PC-3 (cell line): ENCODE measurements at regions not wholly inside any gene's neighbourhood (a gene's known extent, or its start where the extent isn't known, plus 50 kb on each side); places are given as distances from the start of the nearest gene placed in this dataset.

Source experiments
- ATAC-seq: fragments of 200-7000 bp; cut with Tn5 transposase; 2 replicates; pipeline ENCODE4 v1.9.1; 2020; ENCODE audit warnings: mild to moderate bottlenecking, moderate library complexity
- BruUV-seq: library from RNA; stranded (reverse); fragments of 400-500 nt; replicated peaks from 2 replicates; lab custom pipeline; 2021; lab: Mats Ljungman, UMichigan
- CTCF ChIA-PET: fragments of 300-600 bp; sonication (Branson Sonifier 250); formaldehyde crosslinking; loops from one replicate; lab custom pipeline; 2022; ENCODE audit warnings: antibody characterized with exemption; lab: Charles Lee
- POLR2A ChIA-PET: fragments of 300-600 bp; sonication (Branson Sonifier 250); formaldehyde crosslinking; loops from one replicate; lab custom pipeline; 2022; ENCODE audit warnings: antibody characterized with exemption; ENCODE audit not compliant: unreplicated experiment; lab: Charles Lee
- DNase-seq: peaks from one replicate; pipeline ENCODE4 v3.0.0-alpha.2; 2015
- H2AFZ ChIP-seq: fragments of 300-600 bp; sonication (generic); 2 replicates; pipeline ENCODE4 v1.6.0; 2016; ENCODE audit warnings: antibody characterized with exemption, low read length
- H3F3A ChIP-seq: fragments of 300-600 bp; sonication (generic); one replicate; pipeline ENCODE4 v1.6.0; 2017; ENCODE audit warnings: antibody characterized with exemption, low read length, control low read depth, mild to moderate bottlenecking; ENCODE audit not compliant: unreplicated experiment
- H3K27ac ChIP-seq: fragments of 300-600 bp; sonication (generic); 2 replicates; pipeline ENCODE4 v1.5.1; 2016; ENCODE audit warnings: mild to moderate bottlenecking, low read length
- H3K27me3 ChIP-seq: fragments of 300-600 bp; sonication (generic); 2 replicates; pipeline ENCODE4 v1.6.1; 2016; ENCODE audit warnings: low read length, mixed read lengths
- H3K36me3 ChIP-seq: fragments of 300-600 bp; sonication (generic); 2 replicates; pipeline ENCODE4 v1.6.1; 2016; ENCODE audit warnings: low read depth, mixed run types, low read length, mixed read lengths
- H3K4me1 ChIP-seq: fragments of 300-600 bp; sonication (generic); 2 replicates; pipeline ENCODE4 v1.5.1; 2016; ENCODE audit warnings: low read length; ENCODE audit not compliant: insufficient read depth
- H3K4me2 ChIP-seq: fragments of 300-600 bp; sonication (generic); 2 replicates; pipeline ENCODE4 v1.6.0; 2016; ENCODE audit warnings: low read length
- H3K4me3 ChIP-seq: fragments of 300-600 bp; sonication (generic); 2 replicates; pipeline ENCODE4 v1.5.1; 2016; ENCODE audit warnings: mild to moderate bottlenecking, low read length, mixed read lengths
- H3K79me2 ChIP-seq: fragments of 300-600 bp; sonication (generic); 2 replicates; pipeline ENCODE4 v1.6.1; 2017; ENCODE audit warnings: low read length, mixed read lengths
- H3K9ac ChIP-seq: fragments of 300-600 bp; sonication (generic); 2 replicates; pipeline ENCODE4 v1.6.0; 2016; ENCODE audit warnings: mild to moderate bottlenecking, low read length
- H3K9me2 ChIP-seq: fragments of 300-600 bp; sonication (generic); replicated peaks from 2 replicates; pipeline ENCODE4 v1.6.1; 2016; ENCODE audit warnings: mixed run types, low read length, mixed read lengths
- H3K9me3 ChIP-seq: fragments of 300-600 bp; sonication (generic); 2 replicates; pipeline ENCODE4 v1.6.1; 2016; ENCODE audit warnings: low read length, mixed read lengths
- H4K20me1 ChIP-seq: fragments of 300-600 bp; sonication (generic); 2 replicates; pipeline ENCODE4 v1.6.1; 2016; ENCODE audit warnings: low read length, mixed read lengths
- EZH2 ChIP-seq: fragments of 300-600 bp; sonication (generic); IDR thresholded peaks from one replicate; pipeline ENCODE4 v1.6.1; 2017; ENCODE audit warnings: antibody characterized with exemption, mild to moderate bottlenecking, low read length; ENCODE audit not compliant: unreplicated experiment
- EZH2phosphoT487 ChIP-seq: fragments of 300-600 bp; sonication (generic); IDR thresholded peaks from 2 replicates; pipeline ENCODE4 v1.6.1; 2018; ENCODE audit warnings: mild to moderate bottlenecking, antibody characterized with exemption, low read length, borderline replicate concordance
- intact Hi-C: fragments of 100-400 bp; cut with micrococcal nuclease; formaldehyde crosslinking; loops from 2 replicates; pipeline ENCODE4 v1.9.0; 2023
- TF ChIP-seq, protein P1 (sequence below): fragments of 300-600 bp; sonication (generic); conservative IDR thresholded peaks from 2 replicates; pipeline ENCODE4 v1.5.1; 2017; ENCODE audit warnings: antibody characterized with exemption, low read depth, mild to moderate bottlenecking, low read length

DNA sequence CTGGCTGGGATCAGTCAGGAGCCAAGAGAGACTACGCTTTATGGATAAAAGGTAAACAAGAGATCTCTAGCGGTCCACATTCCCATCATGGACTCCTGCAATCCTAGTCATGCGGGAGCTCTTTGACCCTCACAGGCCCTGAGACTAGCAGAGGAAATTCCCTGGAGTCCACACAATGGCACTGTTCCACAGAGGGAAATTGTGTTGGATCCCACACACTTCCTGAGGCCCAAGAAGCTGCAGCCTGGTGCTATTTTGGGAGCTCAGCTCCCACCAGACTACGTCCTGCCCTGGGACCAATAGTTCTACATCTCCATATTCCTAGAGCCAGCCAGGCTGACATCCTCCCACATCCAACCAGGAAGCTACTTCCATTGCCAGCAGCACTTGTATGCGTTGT is 2358.4 kb downstream of the PCDH9 start:
- H3K9me3 ChIP-seq = no peaks in the 10 kb centered on the region
- H3K36me3 ChIP-seq = no peaks in the 10 kb centered on the region
- H3K4me1 ChIP-seq = no peaks in the 10 kb centered on the region
- no peaks in the 10 kb centered on the region for H3K27me3 ChIP-seq
- H3K4me3 ChIP-seq = no peak overlapping the region
- ChIA-PET POLR2A (no interaction called here), CTCF (no interaction called here)
- no TSS peak for BruUV-seq
- ATAC-seq (no peak), DNase-seq (no peak)
- no peaks in the 10 kb centered on the region for H4K20me1 ChIP-seq
- no peaks in the 10 kb centered on the region for H3F3A ChIP-seq
- TF ChIP-seq, protein P1, sequence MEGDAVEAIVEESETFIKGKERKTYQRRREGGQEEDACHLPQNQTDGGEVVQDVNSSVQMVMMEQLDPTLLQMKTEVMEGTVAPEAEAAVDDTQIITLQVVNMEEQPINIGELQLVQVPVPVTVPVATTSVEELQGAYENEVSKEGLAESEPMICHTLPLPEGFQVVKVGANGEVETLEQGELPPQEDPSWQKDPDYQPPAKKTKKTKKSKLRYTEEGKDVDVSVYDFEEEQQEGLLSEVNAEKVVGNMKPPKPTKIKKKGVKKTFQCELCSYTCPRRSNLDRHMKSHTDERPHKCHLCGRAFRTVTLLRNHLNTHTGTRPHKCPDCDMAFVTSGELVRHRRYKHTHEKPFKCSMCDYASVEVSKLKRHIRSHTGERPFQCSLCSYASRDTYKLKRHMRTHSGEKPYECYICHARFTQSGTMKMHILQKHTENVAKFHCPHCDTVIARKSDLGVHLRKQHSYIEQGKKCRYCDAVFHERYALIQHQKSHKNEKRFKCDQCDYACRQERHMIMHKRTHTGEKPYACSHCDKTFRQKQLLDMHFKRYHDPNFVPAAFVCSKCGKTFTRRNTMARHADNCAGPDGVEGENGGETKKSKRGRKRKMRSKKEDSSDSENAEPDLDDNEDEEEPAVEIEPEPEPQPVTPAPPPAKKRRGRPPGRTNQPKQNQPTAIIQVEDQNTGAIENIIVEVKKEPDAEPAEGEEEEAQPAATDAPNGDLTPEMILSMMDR = no peak
- TF ChIP-seq EZH2 = no peak
- TF ChIP-seq EZH2phosphoT487 = no peak
- H3K4me2 ChIP-seq = no peak overlapping the region
- H3K79me2 ChIP-seq = no peaks in the 10 kb centered on the region
- no peak overlapping the region for H3K9ac ChIP-seq
- no peak overlapping the region for H3K27ac ChIP-seq
- intact Hi-C loops = no loop called here
- H3K9me2 ChIP-seq = no peaks in the 10 kb centered on the region
- H2AFZ ChIP-seq = no peak overlapping the region

DNA sequence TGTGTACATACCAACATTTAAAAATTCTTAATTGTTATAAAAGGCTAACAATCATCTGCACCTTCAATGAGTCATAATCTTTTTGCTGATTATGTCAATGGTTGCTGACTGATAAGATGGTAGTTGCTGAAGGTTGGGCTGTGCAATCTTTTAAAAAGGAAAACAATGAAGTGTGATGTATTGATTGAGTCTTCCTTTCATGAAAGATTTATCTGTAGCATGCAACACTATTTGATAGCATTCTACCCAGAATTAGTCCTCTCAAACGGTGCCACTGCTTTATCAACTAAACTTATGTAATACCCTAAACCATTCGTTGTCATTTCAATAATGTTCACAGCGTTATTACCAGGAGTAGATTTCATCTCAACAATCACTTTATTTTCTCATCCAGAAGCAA is 2360.6 kb downstream of the PCDH9 start:
- no TSS peak for BruUV-seq
- Histone ChIP-seq H3K9me3 (no peaks in the 10 kb centered on the region), H3K27ac (no peak overlapping the region), H3K79me2 (no peaks in the 10 kb centered on the region), H3K4me1 (no peaks in the 10 kb centered on the region), H3K9me2 (no peaks in the 10 kb centered on the region), H3F3A (no peaks in the 10 kb centered on the region), H4K20me1 (no peaks in the 10 kb centered on the region), H3K4me2 (no peak overlapping the region), H3K27me3 (no peaks in the 10 kb centered on the region), H2AFZ (no peak overlapping the region), H3K36me3 (no peaks in the 10 kb centered on the region), H3K9ac (no peak overlapping the region), H3K4me3 (no peak overlapping the region)
- intact Hi-C loops = no loop called here
- CTCF ChIA-PET = no interaction called here
- ATAC-seq (no peak), DNase-seq (no peak)
- TF ChIP-seq, protein P1 = no peak
- no peak for TF ChIP-seq EZH2phosphoT487
- no peak for TF ChIP-seq EZH2
- POLR2A ChIA-PET = interaction anchor here (0.6 kb wide), 1 partner anchor 761 kb away, joined by 3 read pairs; no protein-coding TSS in a partner anchor

DNA sequence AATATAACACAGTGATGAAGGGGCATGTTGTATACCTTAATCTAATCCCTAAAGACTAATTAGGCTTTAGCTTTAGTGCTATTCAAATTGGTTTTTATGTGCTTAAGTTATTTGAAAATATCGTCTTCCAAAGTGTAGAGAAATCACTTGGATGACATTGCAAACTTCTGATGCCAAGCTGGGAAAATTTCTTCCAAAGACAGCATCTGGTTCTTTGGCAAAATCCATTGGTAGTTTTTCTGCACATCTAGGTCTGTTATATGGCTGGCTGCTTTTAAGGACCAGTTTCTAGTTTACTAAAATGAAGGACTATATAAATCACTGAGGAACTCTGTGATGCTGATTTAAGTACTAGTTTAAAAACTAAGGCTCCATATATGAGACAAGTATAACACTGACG is 2362.3 kb downstream of the PCDH9 start:
- no peak for DNase-seq
- intact Hi-C loops = no loop called here
- ATAC-seq = no peak
- no peaks in the 10 kb centered on the region for H3K9me2 ChIP-seq
- no peaks in the 10 kb centered on the region for H3K79me2 ChIP-seq
- no peaks in the 10 kb centered on the region for H3K36me3 ChIP-seq
- no peaks in the 10 kb centered on the region for H3K9me3 ChIP-seq
- no peak overlapping the region for H3K4me3 ChIP-seq
- H3F3A ChIP-seq = no peaks in the 10 kb centered on the region
- H3K4me1 ChIP-seq = no peaks in the 10 kb centered on the region
- no peak overlapping the region for H3K9ac ChIP-seq
- no peaks in the 10 kb centered on the region for H4K20me1 ChIP-seq
- TF ChIP-seq EZH2phosphoT487 (no peak), EZH2 (no peak)
- TF ChIP-seq, protein P1 = no peak
- ChIA-PET POLR2A (no interaction called here), CTCF (no interaction called here)
- no peak overlapping the region for H3K27ac ChIP-seq
- H3K4me2 ChIP-seq = no peak overlapping the region
- no TSS peak for BruUV-seq
- H2AFZ ChIP-seq = no peak overlapping the region
- H3K27me3 ChIP-seq = no peaks in the 10 kb centered on the region
